NT2/D1 (cell line): ENCODE measurements at regions not wholly inside any gene's neighbourhood (a gene's known extent, or its start where the extent isn't known, plus 50 kb on each side); places are given as distances from the start of the nearest gene placed in this dataset.

ENCODE experiments used
- SUZ12 ChIP-seq: IDR thresholded peaks from 2 replicates; pipeline ENCODE4 v1.6.1; 2011; ENCODE audit not compliant: insufficient read length, insufficient read depth; ENCODE audit errors: extremely low read depth
- YY1 ChIP-seq: IDR thresholded peaks from 2 replicates; pipeline ENCODE4 v1.6.1; 2011; ENCODE audit not compliant: insufficient read length, insufficient read depth
- ZNF274 ChIP-seq: IDR thresholded peaks from 2 replicates; pipeline ENCODE4 v1.6.1; 2011; ENCODE audit warnings: mild to moderate bottlenecking, low read depth, low read length

- no peak for TF ChIP-seq SUZ12
- TF ChIP-seq ZNF274: no peak
- TF ChIP-seq YY1: no peak
Observed at GRCh38 chr6:126267626-126268025, 72.3 kb upstream of the CENPW start.
